Gastrocnemius medialis (tissue), 4 donors: ENCODE measurements at regions not wholly inside any gene's neighbourhood (a gene's known extent, or its start where the extent isn't known, plus 50 kb on each side); places are given as distances from the start of the nearest gene placed in this dataset.

Experiments
- CTCF ChIP-seq, 5 experiments: fragments of 450-650 bp in 3 of 5; fragments of 200-600 bp in 2 of 5; sonication (generic) in 2 of 5; IDR thresholded peaks in 4 of 5; conservative IDR thresholded peaks in 1 of 5; 1 replicate in 4 of 5; 2 replicates in 1 of 5; pipeline ENCODE4 v1.5.1; 2016 to 2019; ENCODE audit warnings: antibody characterized with exemption in 5 of 5, mild to moderate bottlenecking in 3 of 5, moderate library complexity in 3 of 5
- POLR2A ChIP-seq, 2 donors: fragments of 450-650 bp; IDR thresholded peaks; one replicate each; pipeline ENCODE4 v1.6.1; 2017; ENCODE audit warnings: antibody characterized with exemption in 2 of 2, mild to moderate bottlenecking in 2 of 2, moderate library complexity in 2 of 2

DNA sequence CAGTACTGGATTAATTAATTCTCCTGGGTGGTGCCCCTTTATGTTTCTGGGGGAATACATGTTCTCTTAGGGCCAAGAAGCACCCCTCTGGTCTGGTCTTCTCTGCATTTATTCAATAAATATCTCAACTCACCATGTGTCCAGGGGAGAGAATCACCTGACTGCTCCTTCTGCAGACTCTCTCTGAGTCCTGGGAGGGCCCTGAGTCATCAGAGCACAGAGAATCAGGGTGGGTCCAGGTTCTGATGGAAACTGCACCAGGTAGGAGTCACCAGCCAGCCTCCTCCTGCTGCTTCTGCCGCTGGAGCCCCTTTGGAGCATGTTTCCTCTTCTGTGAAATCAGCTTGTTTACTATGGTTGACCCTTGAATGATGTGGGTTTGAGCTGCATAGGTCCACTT lies 107.7 kb upstream of the PLET1 start:
- TF ChIP-seq POLR2A (IDR thresholded peaks at IDR 0.05) (no peak), CTCF (IDR thresholded peaks at IDR 0.05 in 4 of 5, conservative IDR thresholded peaks at IDR 0.05 in 1 of 5) (no peak)
